HEK293 (cell line): ENCODE measurements at regions not wholly inside any gene's neighbourhood (a gene's known extent, or its start where the extent isn't known, plus 50 kb on each side); places are given as distances from the start of the nearest gene placed in this dataset.

ENCODE experiments used
- ZNF133 ChIP-seq: fragments of 450-650 bp; formaldehyde crosslinking; IDR thresholded peaks from 2 replicates; pipeline ENCODE4 v1.5.1; 2016; ENCODE audit warnings: missing biosample characterization, missing genetic modification characterization
- TF ChIP-seq, protein P1 (sequence below): fragments of 450-650 bp; formaldehyde crosslinking; IDR thresholded peaks from 2 replicates; pipeline ENCODE4 v1.5.1; 2016; ENCODE audit warnings: missing biosample characterization, missing genetic modification characterization
- TF ChIP-seq, protein P2 (sequence below): fragments of 450-650 bp; formaldehyde crosslinking; IDR thresholded peaks from 2 replicates; pipeline ENCODE4 v1.5.1; 2016; ENCODE audit warnings: missing biosample characterization, missing genetic modification characterization, low read depth

DNA sequence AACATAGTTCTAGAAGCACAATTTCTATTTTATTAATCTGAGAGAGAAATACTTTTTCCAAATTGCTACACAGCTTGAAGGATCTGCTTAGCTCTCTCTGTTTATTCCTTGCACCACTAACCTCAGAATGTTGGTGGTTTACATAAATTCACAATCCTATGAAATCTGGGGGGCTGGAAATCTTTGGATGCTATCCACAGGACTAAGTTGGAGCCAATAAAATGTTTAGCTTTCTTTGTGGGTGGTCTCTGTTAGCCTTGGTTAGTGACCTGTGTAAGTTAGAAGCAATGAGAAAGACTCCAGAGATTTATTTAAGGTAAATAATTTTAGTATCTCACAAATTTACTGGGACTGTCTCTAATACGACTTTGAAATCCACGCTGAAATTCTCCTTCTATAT is 418.1 kb downstream of the ADGRL2 start:
- TF ChIP-seq, protein P1, sequence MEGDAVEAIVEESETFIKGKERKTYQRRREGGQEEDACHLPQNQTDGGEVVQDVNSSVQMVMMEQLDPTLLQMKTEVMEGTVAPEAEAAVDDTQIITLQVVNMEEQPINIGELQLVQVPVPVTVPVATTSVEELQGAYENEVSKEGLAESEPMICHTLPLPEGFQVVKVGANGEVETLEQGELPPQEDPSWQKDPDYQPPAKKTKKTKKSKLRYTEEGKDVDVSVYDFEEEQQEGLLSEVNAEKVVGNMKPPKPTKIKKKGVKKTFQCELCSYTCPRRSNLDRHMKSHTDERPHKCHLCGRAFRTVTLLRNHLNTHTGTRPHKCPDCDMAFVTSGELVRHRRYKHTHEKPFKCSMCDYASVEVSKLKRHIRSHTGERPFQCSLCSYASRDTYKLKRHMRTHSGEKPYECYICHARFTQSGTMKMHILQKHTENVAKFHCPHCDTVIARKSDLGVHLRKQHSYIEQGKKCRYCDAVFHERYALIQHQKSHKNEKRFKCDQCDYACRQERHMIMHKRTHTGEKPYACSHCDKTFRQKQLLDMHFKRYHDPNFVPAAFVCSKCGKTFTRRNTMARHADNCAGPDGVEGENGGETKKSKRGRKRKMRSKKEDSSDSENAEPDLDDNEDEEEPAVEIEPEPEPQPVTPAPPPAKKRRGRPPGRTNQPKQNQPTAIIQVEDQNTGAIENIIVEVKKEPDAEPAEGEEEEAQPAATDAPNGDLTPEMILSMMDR (tag by site-specific recombination) = no peak
- TF ChIP-seq ZNF133 = no peak
- TF ChIP-seq, protein P2, sequence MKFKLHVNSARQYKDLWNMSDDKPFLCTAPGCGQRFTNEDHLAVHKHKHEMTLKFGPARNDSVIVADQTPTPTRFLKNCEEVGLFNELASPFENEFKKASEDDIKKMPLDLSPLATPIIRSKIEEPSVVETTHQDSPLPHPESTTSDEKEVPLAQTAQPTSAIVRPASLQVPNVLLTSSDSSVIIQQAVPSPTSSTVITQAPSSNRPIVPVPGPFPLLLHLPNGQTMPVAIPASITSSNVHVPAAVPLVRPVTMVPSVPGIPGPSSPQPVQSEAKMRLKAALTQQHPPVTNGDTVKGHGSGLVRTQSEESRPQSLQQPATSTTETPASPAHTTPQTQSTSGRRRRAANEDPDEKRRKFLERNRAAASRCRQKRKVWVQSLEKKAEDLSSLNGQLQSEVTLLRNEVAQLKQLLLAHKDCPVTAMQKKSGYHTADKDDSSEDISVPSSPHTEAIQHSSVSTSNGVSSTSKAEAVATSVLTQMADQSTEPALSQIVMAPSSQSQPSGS (tag by site-specific recombination) = no peak
